ENCODE measurements at regions not wholly inside any gene's neighbourhood (a gene's known extent, or its start where the extent isn't known, plus 50 kb on each side); places are given as distances from the start of the nearest gene placed in this dataset.

- TF ChIP-seq EZH2 (IDR thresholded peaks at IDR 0.05; ENCODE audit: borderline replicate concordance, low read depth, low read length, severe bottlenecking) = no peak
- TF ChIP-seq POLR2A (IDR thresholded peaks at IDR 0.05; ENCODE audit: low read depth, low read length) = no peak
- TF ChIP-seq CTCF (IDR thresholded peaks at IDR 0.05; ENCODE audit: extremely low read depth in 1 of 2, insufficient read depth in 1 of 2, low read depth in 1 of 2, low read length in 2 of 2) = no peak
- no peak for TF ChIP-seq GATA2 (IDR thresholded peaks at IDR 0.05; ENCODE audit: insufficient read depth, insufficient read length, low read depth, low read length)
- no peak for TF ChIP-seq POLR2AphosphoS5 (IDR thresholded peaks at IDR 0.05; ENCODE audit: insufficient read depth, low read depth, low read length)
- no peak for TF ChIP-seq MYC (IDR thresholded peaks at IDR 0.05; ENCODE audit: low read depth, low read length)
- TF ChIP-seq MAX (IDR thresholded peaks at IDR 0.05; ENCODE audit: insufficient read depth, insufficient read length) = no peak
- TF ChIP-seq JUN (IDR thresholded peaks at IDR 0.05; ENCODE audit: borderline replicate concordance, insufficient read depth, insufficient read length, low read depth) = no peak
- no peak for TF ChIP-seq FOS (IDR thresholded peaks at IDR 0.05; ENCODE audit: borderline replicate concordance, insufficient read depth, low read length)
Measured at GRCh38 chr10:4004990-4005389, 220.0 kb upstream of the KLF6 start.
